ENCODE measurements at regions not wholly inside any gene's neighbourhood (a gene's known extent, or its start where the extent isn't known, plus 50 kb on each side); places are given as distances from the start of the nearest gene placed in this dataset.

DNA sequence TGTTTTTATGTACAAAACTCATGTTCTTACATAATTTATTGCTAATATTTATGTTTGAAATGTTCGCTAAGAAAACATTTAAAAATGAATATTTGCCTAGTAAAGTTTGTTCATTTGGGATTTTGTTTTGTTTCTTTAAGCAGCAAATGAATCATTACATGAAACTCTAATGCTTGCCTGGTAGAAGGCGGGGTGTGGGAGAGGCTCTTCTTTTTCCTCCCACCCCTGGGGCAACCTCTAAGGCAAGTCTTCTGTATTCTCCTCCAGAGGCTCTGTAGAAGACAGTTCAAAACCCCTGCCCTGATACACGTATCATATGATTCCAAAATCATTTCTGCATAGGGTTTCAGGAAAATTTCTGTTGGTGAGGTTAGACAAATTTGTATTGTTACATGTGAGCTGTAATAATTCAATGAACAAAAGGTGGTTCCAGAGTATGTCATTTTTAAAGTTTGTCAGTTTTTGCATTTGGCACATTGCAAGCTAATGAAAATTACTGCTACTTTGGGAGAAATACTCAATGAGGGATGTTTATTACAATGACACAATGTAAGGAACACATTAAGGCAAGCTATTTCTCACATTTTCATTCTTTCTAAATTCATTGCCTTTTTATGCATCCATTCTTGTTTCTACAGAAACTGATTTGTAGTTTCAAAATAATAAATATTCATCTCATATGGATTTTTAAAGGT lies 302.3 kb upstream of the UBE2E3 start:
- DNase-seq: no peak
- no peak overlapping the region for H3K27ac ChIP-seq
- H3K9me3 ChIP-seq: no peaks in the 10 kb centered on the region
- whole genome bisulfite sequencing, 5 donors: 56 to 82% (median 70%) methylated on average over 3 of the region's 3 CpGs
- peaks cover 0 to 7% (median 0%) of the 10 kb centered on the region in 7 donors for H3K27me3 ChIP-seq (replicated peaks in 1 of 7)
- no peaks in the 10 kb centered on the region for H3K4me1 ChIP-seq
- H3K4me3 ChIP-seq: no peak overlapping the region
- no peak for TF ChIP-seq POLR2A (IDR thresholded peaks at IDR 0.05)
- TF ChIP-seq, protein P1, sequence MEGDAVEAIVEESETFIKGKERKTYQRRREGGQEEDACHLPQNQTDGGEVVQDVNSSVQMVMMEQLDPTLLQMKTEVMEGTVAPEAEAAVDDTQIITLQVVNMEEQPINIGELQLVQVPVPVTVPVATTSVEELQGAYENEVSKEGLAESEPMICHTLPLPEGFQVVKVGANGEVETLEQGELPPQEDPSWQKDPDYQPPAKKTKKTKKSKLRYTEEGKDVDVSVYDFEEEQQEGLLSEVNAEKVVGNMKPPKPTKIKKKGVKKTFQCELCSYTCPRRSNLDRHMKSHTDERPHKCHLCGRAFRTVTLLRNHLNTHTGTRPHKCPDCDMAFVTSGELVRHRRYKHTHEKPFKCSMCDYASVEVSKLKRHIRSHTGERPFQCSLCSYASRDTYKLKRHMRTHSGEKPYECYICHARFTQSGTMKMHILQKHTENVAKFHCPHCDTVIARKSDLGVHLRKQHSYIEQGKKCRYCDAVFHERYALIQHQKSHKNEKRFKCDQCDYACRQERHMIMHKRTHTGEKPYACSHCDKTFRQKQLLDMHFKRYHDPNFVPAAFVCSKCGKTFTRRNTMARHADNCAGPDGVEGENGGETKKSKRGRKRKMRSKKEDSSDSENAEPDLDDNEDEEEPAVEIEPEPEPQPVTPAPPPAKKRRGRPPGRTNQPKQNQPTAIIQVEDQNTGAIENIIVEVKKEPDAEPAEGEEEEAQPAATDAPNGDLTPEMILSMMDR (IDR thresholded peaks at IDR 0.05 in 8 of 11, conservative IDR thresholded peaks at IDR 0.05 in 3 of 11): no peak
- TF ChIP-seq POLR2AphosphoS5 (IDR thresholded peaks at IDR 0.05): no peak
- H3K36me3 ChIP-seq: no peaks in the 10 kb centered on the region
- intact Hi-C loops (cut with DNase I; ENCODE audit: low total_unique reads): no loop called here

DNA sequence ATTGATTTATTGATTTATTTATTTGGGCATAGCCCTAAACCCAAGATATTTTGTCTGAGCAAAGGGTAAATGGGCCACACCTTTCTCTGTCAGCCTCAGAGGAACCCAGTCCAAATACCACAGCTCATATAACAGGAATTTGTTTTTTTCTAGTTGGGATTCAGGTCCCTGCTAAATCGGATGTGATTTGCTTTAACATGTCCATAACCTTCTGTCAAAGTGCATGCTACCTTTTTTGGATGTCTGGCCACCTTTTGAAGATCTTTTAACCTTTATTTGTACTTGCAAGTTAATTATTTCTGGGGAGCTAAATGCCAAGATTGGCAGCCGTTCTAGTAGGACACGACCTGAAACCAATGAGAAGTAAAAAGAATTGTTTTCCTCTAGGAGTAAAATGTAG lies 303.2 kb upstream of the UBE2E3 start:
- no peaks in the 10 kb centered on the region for H3K4me1 ChIP-seq
- 68 to 94% (median 70%) methylated on average over 3 of the region's 3 CpGs for WGBS, 5 donors
- no peak for DNase-seq
- H3K9me3 ChIP-seq: no peaks in the 10 kb centered on the region
- peaks cover 0 to 8% (median 0%) of the 10 kb centered on the region in 7 donors for H3K27me3 ChIP-seq (replicated peaks in 1 of 7)
- intact Hi-C loops (cut with DNase I; ENCODE audit: low total_unique reads): no loop called here
- H3K27ac ChIP-seq: no peak overlapping the region
- TF ChIP-seq, protein P1 (IDR thresholded peaks at IDR 0.05 in 8 of 11, conservative IDR thresholded peaks at IDR 0.05 in 3 of 11): no peak
- TF ChIP-seq POLR2AphosphoS5 (IDR thresholded peaks at IDR 0.05): no peak
- TF ChIP-seq POLR2A (IDR thresholded peaks at IDR 0.05): no peak
- no peaks in the 10 kb centered on the region for H3K36me3 ChIP-seq
- H3K4me3 ChIP-seq: no peak overlapping the region

DNA sequence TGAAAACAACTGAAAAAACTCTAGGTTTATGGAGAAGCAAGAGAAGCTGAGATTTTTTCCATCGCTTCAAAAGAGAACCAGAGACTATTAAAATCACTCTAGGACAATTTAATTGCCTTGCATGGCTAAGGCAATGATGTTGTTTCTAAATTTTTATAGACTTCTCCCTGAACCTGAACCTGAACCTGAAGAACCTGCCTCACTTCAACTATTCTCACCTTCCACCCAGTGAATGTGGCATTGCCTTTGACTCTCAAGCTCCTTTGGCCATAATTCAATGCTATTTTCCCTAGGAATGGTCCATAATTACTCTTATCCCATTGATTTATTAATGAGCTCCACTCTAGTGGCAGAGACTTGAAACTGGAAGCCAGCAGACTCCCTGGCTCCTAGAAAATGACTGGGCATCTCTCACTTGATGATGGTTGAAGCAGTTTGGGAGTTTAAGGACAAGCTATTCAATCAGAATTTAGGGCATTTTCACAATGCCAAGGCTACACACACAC lies 303.8 kb upstream of the UBE2E3 start:
- Histone ChIP-seq H3K27ac (no peak overlapping the region), H3K36me3 (no peaks in the 10 kb centered on the region), H3K9me3 (no peaks in the 10 kb centered on the region), H3K27me3 (replicated peaks in 1 of 7) (peaks cover 0 to 8% (median 0%) of the 10 kb centered on the region in 7 donors), H3K4me1 (no peaks in the 10 kb centered on the region), H3K4me3 (no peak overlapping the region)
- 77 to 97% (median 88%) methylated on average over 1 of the region's 1 CpG for WGBS, 5 donors
- TF ChIP-seq POLR2A (IDR thresholded peaks at IDR 0.05) (no peak), POLR2AphosphoS5 (IDR thresholded peaks at IDR 0.05) (no peak)
- TF ChIP-seq, protein P1 (IDR thresholded peaks at IDR 0.05 in 8 of 11, conservative IDR thresholded peaks at IDR 0.05 in 3 of 11): no peak
- no peak for DNase-seq
- intact Hi-C loops (cut with DNase I; ENCODE audit: low total_unique reads): no loop called here

DNA sequence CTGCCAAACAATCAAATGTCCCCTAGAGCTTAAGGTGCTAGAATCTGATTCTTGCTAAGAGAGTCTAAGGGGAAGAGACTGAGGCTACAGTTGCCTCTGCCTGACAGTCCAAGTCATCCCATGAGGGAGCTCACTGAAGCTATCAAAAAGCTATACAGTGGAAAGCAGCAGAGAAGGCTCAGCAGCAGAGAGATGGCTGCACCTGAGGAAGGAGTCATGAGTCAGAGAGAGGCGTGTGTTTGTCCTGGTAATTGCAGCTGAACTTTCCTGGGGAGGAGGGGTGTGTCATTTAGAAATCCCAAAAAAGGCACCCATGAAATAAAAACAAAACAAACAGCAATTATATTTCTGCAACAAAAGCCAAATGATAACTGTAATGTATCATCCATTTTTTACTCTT lies 305.2 kb upstream of the UBE2E3 start:
- no peaks in the 10 kb centered on the region for H3K4me1 ChIP-seq

More for the DNA sequence above, 305.2 kb upstream of the UBE2E3 start:
- H3K27me3 ChIP-seq (replicated peaks in 1 of 7): peaks cover 0 to 8% (median 0%) of the 10 kb centered on the region in 7 donors
- DNase-seq: no peak
- WGBS, 5 donors: 24 to 86% (median 63%) methylated on average over 1 of the region's 1 CpG
- TF ChIP-seq, protein P1 (IDR thresholded peaks at IDR 0.05 in 8 of 11, conservative IDR thresholded peaks at IDR 0.05 in 3 of 11): no peak
- TF ChIP-seq POLR2AphosphoS5 (IDR thresholded peaks at IDR 0.05): no peak
- no peak for TF ChIP-seq POLR2A (IDR thresholded peaks at IDR 0.05)
- H3K4me3 ChIP-seq: no peak overlapping the region
- no peaks in the 10 kb centered on the region for H3K9me3 ChIP-seq
- no peaks in the 10 kb centered on the region for H3K36me3 ChIP-seq
- intact Hi-C loops (cut with DNase I; ENCODE audit: low total_unique reads): no loop called here
- no peak overlapping the region for H3K27ac ChIP-seq

Measured in spleen (tissue), 11 donors.